ENCODE measurements at regions not wholly inside any gene's neighbourhood (a gene's known extent, or its start where the extent isn't known, plus 50 kb on each side); places are given as distances from the start of the nearest gene placed in this dataset.

- no peak overlapping the region for H3K4me2 ChIP-seq (ENCODE audit: low read depth, low read length)
- H3K27ac ChIP-seq (ENCODE audit: low read length): no peak overlapping the region
- H3K4me1 ChIP-seq (ENCODE audit: low read length): no peaks in the 10 kb centered on the region
- H3K27me3 ChIP-seq (replicated peaks; ENCODE audit: insufficient read depth, low read length): no peaks in the 10 kb centered on the region
- H3K9me2 ChIP-seq (replicated peaks; ENCODE audit: insufficient read depth, low read length): no peaks in the 10 kb centered on the region
- H4K20me1 ChIP-seq (ENCODE audit: insufficient read depth, low read length): no peaks in the 10 kb centered on the region
- H3K79me2 ChIP-seq (ENCODE audit: low read length): no peaks in the 10 kb centered on the region
- no peaks in the 10 kb centered on the region for H3K36me3 ChIP-seq (replicated peaks; ENCODE audit: insufficient read depth, low read length)
- no peak overlapping the region for H2AFZ ChIP-seq (ENCODE audit: low read length)
- H3K9me3 ChIP-seq (replicated peaks; ENCODE audit: insufficient read depth, low read length): no peaks in the 10 kb centered on the region
- no peak overlapping the region for H3K4me3 ChIP-seq (ENCODE audit: low read length)
- TF ChIP-seq EZH2phosphoT487 (IDR thresholded peaks at IDR 0.05; ENCODE audit: low read length) (no peak), EZH2 (optimal IDR thresholded peaks at IDR 0.05; ENCODE audit: low read depth, low read length) (no peak), CTCF (IDR thresholded peaks at IDR 0.05; ENCODE audit: low read length) (no peak)
- H3F3A ChIP-seq (ENCODE audit: insufficient read depth, low read length): no peaks in the 10 kb centered on the region
- no peak overlapping the region for H3K9ac ChIP-seq (ENCODE audit: low read length)
- no peak for DNase-seq
Measured at GRCh38 chr9:80867731-80868130, 821.6 kb downstream of the TLE1 start.

DNA sequence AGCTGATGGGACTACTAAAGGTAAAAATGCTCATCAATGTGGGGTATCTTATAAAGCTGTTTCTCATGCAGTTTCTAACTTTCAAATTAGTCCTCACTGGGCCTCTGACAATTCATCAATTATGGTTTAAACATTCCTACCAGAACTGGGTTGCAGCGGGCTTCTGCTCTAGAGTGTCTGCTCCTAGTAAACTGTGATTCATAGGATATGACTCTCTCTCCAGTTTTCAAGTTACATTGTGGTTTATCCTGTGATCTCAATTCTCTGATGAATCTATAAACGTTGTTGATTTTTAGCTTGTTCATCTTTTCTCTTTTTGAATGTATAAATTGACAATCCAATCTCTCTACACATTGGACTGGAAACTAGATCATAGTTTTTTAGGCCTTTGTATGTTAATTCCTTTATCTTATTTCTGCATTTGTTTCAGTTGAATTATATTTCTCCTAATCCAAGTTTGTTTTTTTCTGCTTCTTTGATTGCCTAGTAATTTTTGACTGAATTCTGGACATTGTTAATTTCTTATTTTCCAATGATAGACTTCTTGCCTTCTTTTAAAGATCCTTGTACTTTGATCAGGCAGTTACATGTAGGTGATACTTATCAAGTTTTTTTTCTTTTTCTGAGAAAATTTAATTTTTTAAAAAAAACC lies 822.6 kb downstream of the TLE1 start:
- Histone ChIP-seq H3K9ac (ENCODE audit: low read length) (no peak overlapping the region), H3K36me3 (replicated peaks; ENCODE audit: insufficient read depth, low read length) (no peaks in the 10 kb centered on the region), H3K79me2 (ENCODE audit: low read length) (no peaks in the 10 kb centered on the region), H3K4me3 (ENCODE audit: low read length) (no peak overlapping the region), H3K4me1 (ENCODE audit: low read length) (no peaks in the 10 kb centered on the region), H4K20me1 (ENCODE audit: insufficient read depth, low read length) (no peaks in the 10 kb centered on the region), H3K27me3 (replicated peaks; ENCODE audit: insufficient read depth, low read length) (no peaks in the 10 kb centered on the region), H3K9me2 (replicated peaks; ENCODE audit: insufficient read depth, low read length) (no peaks in the 10 kb centered on the region), H3K9me3 (replicated peaks; ENCODE audit: insufficient read depth, low read length) (no peaks in the 10 kb centered on the region), H3F3A (ENCODE audit: insufficient read depth, low read length) (no peaks in the 10 kb centered on the region), H2AFZ (ENCODE audit: low read length) (no peak overlapping the region), H3K27ac (ENCODE audit: low read length) (no peak overlapping the region), H3K4me2 (ENCODE audit: low read depth, low read length) (no peak overlapping the region)
- TF ChIP-seq EZH2 (optimal IDR thresholded peaks at IDR 0.05; ENCODE audit: low read depth, low read length) (no peak), CTCF (IDR thresholded peaks at IDR 0.05; ENCODE audit: low read length) (no peak), EZH2phosphoT487 (IDR thresholded peaks at IDR 0.05; ENCODE audit: low read length) (no peak)
- no peak for DNase-seq

DNA sequence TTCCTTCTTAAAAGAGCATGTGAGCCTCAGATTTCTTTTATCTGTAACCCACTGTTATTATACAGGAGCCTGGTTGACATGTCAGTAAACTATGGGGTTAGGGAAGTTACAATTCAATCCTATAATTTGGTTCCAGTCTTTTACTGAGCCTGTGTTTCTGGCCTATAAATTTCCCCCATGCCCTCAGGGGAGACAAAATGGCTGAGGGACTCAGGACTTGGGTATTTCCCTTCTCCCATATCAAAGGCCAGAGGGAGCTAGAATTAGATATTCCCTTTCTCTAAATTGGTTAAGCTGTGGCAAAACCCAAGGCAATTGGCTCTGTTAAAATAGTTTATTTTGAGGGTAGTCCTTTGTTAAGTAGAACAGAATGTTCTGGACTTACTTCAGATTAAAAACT lies 823.2 kb downstream of the TLE1 start:
- no peaks in the 10 kb centered on the region for H3K9me3 ChIP-seq (replicated peaks; ENCODE audit: insufficient read depth, low read length)
- H3K4me3 ChIP-seq (ENCODE audit: low read length): no peak overlapping the region
- no peaks in the 10 kb centered on the region for H4K20me1 ChIP-seq (ENCODE audit: insufficient read depth, low read length)
- H3K4me1 ChIP-seq (ENCODE audit: low read length): no peaks in the 10 kb centered on the region
- no peak for DNase-seq
- TF ChIP-seq EZH2 (optimal IDR thresholded peaks at IDR 0.05; ENCODE audit: low read depth, low read length): no peak
- H3K27me3 ChIP-seq (replicated peaks; ENCODE audit: insufficient read depth, low read length): no peaks in the 10 kb centered on the region
- no peak overlapping the region for H3K4me2 ChIP-seq (ENCODE audit: low read depth, low read length)
- no peaks in the 10 kb centered on the region for H3K9me2 ChIP-seq (replicated peaks; ENCODE audit: insufficient read depth, low read length)
- no peak overlapping the region for H3K27ac ChIP-seq (ENCODE audit: low read length)
- no peaks in the 10 kb centered on the region for H3F3A ChIP-seq (ENCODE audit: insufficient read depth, low read length)
- H3K9ac ChIP-seq (ENCODE audit: low read length): no peak overlapping the region
- H3K36me3 ChIP-seq (replicated peaks; ENCODE audit: insufficient read depth, low read length): no peaks in the 10 kb centered on the region
- no peak overlapping the region for H2AFZ ChIP-seq (ENCODE audit: low read length)
- no peaks in the 10 kb centered on the region for H3K79me2 ChIP-seq (ENCODE audit: low read length)

DNA sequence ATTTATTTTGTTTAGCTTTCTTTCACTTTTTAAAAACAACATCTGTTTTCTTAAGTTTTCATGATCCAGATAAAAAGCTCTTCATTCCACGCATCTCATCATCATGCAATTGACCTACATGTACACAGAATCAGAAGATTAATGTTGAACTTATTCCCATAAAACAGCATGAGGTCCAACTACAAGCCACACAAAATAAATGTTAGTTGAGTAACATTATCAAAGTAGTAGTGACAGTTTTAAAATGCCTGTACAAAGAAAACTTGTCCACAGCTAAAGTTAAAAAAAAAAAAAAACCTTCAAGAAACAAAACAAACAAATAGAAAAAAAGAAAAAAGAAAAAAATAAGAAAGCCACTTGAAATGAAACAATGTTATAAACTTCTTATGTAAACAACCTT lies 846.3 kb downstream of the TLE1 start:
- no peaks in the 10 kb centered on the region for H3F3A ChIP-seq (ENCODE audit: insufficient read depth, low read length)
- H3K36me3 ChIP-seq (replicated peaks; ENCODE audit: insufficient read depth, low read length): no peaks in the 10 kb centered on the region
- no peaks in the 10 kb centered on the region for H3K79me2 ChIP-seq (ENCODE audit: low read length)
- no peak overlapping the region for H3K4me2 ChIP-seq (ENCODE audit: low read depth, low read length)
- no peaks in the 10 kb centered on the region for H4K20me1 ChIP-seq (ENCODE audit: insufficient read depth, low read length)
- no peak overlapping the region for H3K4me3 ChIP-seq (ENCODE audit: low read length)
- no peaks in the 10 kb centered on the region for H3K9me2 ChIP-seq (replicated peaks; ENCODE audit: insufficient read depth, low read length)
- no peak overlapping the region for H3K9ac ChIP-seq (ENCODE audit: low read length)
- H3K9me3 ChIP-seq (replicated peaks; ENCODE audit: insufficient read depth, low read length): no peaks in the 10 kb centered on the region
- TF ChIP-seq EZH2phosphoT487 (IDR thresholded peaks at IDR 0.05; ENCODE audit: low read length) (no peak), EZH2 (optimal IDR thresholded peaks at IDR 0.05; ENCODE audit: low read depth, low read length) (no peak), CTCF (IDR thresholded peaks at IDR 0.05; ENCODE audit: low read length) (no peak)
- H3K27ac ChIP-seq (ENCODE audit: low read length): no peak overlapping the region
- no peak overlapping the region for H2AFZ ChIP-seq (ENCODE audit: low read length)
- no peaks in the 10 kb centered on the region for H3K27me3 ChIP-seq (replicated peaks; ENCODE audit: insufficient read depth, low read length)
- H3K4me1 ChIP-seq (ENCODE audit: low read length): no peaks in the 10 kb centered on the region
- no peak for DNase-seq
